ENCODE measurements at regions not wholly inside any gene's neighbourhood (a gene's known extent, or its start where the extent isn't known, plus 50 kb on each side); places are given as distances from the start of the nearest gene placed in this dataset.

DNA sequence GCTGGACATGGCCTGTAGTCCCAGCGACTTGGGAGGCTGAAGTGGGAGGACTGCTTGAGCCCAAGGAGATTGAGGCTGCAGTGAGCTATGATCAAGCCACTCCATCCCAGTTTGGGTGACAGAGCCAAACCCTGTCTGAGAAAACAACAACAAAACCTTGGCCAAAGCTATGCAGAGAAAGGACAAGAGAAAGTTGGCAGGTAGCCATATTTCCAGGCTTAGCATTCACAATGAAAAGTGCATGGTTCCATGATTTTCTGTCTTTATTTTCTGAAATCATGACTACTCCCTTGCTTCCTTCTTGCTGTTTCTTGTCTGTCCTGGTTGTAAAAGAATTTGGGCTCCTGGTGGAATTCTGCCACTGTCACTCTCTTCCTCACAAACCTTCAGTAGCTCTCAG is 284.6 kb upstream of the C2CD4B start:
- no peaks in the 10 kb centered on the region for H3K9me3 Mint-ChIP-seq (ENCODE audit: unreplicated experiment)

DNA sequence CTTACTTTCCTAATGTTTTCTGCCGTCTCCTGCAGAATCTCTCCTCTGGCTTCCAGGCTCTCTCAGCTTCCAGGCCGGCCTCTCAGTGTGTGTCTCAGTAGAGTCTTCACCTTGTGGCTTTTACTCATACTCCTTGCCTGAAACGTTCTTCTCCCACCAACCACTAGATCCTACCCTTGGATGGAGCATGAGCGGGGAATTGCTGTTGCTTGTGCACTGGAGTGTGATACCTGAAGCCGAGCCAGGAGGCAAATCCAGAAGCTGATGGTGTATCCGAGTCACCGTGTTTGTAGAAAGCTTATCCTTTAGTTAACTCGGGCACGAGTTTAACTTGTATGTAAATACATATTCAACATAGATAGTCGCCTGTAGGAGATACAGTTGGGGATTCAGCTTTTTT is 285.0 kb upstream of the C2CD4B start:
- Mint-ChIP-seq H3K4me3 (ENCODE audit: unreplicated experiment) (no peak overlapping the region), H3K27ac (ENCODE audit: unreplicated experiment) (no peak overlapping the region), H3K36me3 (ENCODE audit: unreplicated experiment) (no peaks in the 10 kb centered on the region), H3K27me3 (ENCODE audit: unreplicated experiment) (no peaks in the 10 kb centered on the region), H3K4me1 (ENCODE audit: unreplicated experiment) (peaks cover 19% of the 10 kb centered on the region), H3K9me3 (ENCODE audit: unreplicated experiment) (no peaks in the 10 kb centered on the region)
- DNase-seq (ENCODE audit: extremely low spot score, unreplicated experiment): no peak
- TF ChIP-seq, protein P1, sequence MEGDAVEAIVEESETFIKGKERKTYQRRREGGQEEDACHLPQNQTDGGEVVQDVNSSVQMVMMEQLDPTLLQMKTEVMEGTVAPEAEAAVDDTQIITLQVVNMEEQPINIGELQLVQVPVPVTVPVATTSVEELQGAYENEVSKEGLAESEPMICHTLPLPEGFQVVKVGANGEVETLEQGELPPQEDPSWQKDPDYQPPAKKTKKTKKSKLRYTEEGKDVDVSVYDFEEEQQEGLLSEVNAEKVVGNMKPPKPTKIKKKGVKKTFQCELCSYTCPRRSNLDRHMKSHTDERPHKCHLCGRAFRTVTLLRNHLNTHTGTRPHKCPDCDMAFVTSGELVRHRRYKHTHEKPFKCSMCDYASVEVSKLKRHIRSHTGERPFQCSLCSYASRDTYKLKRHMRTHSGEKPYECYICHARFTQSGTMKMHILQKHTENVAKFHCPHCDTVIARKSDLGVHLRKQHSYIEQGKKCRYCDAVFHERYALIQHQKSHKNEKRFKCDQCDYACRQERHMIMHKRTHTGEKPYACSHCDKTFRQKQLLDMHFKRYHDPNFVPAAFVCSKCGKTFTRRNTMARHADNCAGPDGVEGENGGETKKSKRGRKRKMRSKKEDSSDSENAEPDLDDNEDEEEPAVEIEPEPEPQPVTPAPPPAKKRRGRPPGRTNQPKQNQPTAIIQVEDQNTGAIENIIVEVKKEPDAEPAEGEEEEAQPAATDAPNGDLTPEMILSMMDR (IDR thresholded peaks at IDR 0.05): no peak

More for the DNA sequence above, 284.6 kb upstream of the C2CD4B start:
- Mint-ChIP-seq H3K36me3 (ENCODE audit: unreplicated experiment) (no peaks in the 10 kb centered on the region), H3K4me3 (ENCODE audit: unreplicated experiment) (no peak overlapping the region), H3K27me3 (ENCODE audit: unreplicated experiment) (no peaks in the 10 kb centered on the region), H3K4me1 (ENCODE audit: unreplicated experiment) (peaks cover 18% of the 10 kb centered on the region), H3K27ac (ENCODE audit: unreplicated experiment) (no peak overlapping the region)
- TF ChIP-seq, protein P1 (IDR thresholded peaks at IDR 0.05): no peak
- DNase-seq (ENCODE audit: extremely low spot score, unreplicated experiment): no peak

DNA sequence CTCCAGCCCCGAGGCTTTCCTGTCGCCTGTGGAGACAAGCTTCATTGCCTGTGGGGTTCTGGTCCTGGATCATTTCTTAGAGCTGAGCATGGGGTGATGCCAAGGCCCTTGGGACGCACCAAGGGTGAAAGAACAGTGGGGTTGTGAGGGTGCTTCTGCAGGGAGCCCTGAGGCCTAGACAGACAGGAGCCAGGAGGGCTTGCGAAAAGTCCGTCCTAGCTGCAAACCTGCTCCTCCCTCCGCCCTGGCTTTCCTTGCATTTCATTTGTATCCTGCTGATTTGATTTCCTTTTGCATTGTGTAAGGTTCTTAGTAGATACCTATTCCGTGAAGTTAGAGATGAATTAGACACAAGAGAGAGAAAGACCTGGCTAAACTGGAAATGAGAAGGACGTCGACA is 286.9 kb upstream of the C2CD4B start:
- Mint-ChIP-seq H3K4me3 (ENCODE audit: unreplicated experiment) (no peak overlapping the region), H3K4me1 (ENCODE audit: unreplicated experiment) (peaks cover 37% of the 10 kb centered on the region), H3K36me3 (ENCODE audit: unreplicated experiment) (no peaks in the 10 kb centered on the region), H3K27me3 (ENCODE audit: unreplicated experiment) (no peaks in the 10 kb centered on the region), H3K27ac (ENCODE audit: unreplicated experiment) (no peak overlapping the region), H3K9me3 (ENCODE audit: unreplicated experiment) (no peaks in the 10 kb centered on the region)
- DNase-seq (ENCODE audit: extremely low spot score, unreplicated experiment): no peak
- TF ChIP-seq, protein P1 (IDR thresholded peaks at IDR 0.05): no peak

DNA sequence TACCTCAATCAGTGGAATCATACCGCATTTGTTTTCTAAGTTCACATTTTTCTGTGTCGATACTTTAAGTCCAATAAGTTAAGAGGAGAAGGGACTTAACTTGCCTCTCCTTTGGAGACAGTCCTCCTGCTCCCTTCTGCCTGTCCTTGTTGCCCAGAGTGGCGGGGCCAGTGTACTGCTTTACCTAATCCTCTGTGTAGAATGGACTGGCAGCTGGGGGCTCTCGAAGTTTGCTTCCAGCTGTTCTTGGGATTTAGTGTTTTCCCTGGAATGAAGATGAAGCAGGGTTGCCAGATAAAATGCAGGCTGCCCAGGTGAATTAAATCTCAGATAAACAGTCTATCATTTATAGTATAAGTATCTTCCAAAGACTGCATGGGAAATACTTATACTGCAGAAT is 287.6 kb upstream of the C2CD4B start:
- Mint-ChIP-seq H3K4me3 (ENCODE audit: unreplicated experiment) (no peak overlapping the region), H3K27me3 (ENCODE audit: unreplicated experiment) (no peaks in the 10 kb centered on the region), H3K4me1 (ENCODE audit: unreplicated experiment) (peaks cover 40% of the 10 kb centered on the region), H3K27ac (ENCODE audit: unreplicated experiment) (no peak overlapping the region), H3K36me3 (ENCODE audit: unreplicated experiment) (no peaks in the 10 kb centered on the region), H3K9me3 (ENCODE audit: unreplicated experiment) (no peaks in the 10 kb centered on the region)
- TF ChIP-seq, protein P1 (IDR thresholded peaks at IDR 0.05): no peak
- DNase-seq (ENCODE audit: extremely low spot score, unreplicated experiment): no peak

DNA sequence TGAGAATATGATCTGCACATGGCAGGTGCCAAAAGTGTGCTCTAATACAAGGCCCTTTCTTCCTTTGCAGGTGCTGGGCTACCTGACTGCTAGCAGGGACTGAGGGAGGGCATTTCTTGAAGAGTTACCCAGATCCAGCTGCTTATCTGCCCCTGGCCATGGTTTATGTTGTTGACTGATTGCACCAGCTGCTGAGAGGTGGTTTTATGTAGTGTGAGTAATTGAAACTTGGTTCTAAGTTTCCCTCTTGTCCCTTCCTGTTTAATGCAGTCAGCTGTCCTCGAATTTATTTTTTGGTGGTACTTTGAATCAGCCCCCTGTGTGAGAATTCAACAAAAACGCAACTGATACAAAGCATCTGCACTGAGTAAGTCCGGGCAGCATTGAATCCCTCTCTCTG is 288.3 kb upstream of the C2CD4B start:
- no peaks in the 10 kb centered on the region for H3K27me3 Mint-ChIP-seq (ENCODE audit: unreplicated experiment)
- H3K9me3 Mint-ChIP-seq (ENCODE audit: unreplicated experiment): no peaks in the 10 kb centered on the region
- peaks cover 40% of the 10 kb centered on the region for H3K4me1 Mint-ChIP-seq (ENCODE audit: unreplicated experiment)
- no peak overlapping the region for H3K4me3 Mint-ChIP-seq (ENCODE audit: unreplicated experiment)
- TF ChIP-seq, protein P1 (IDR thresholded peaks at IDR 0.05): no peak
- H3K27ac Mint-ChIP-seq (ENCODE audit: unreplicated experiment): no peak overlapping the region
- DNase-seq (ENCODE audit: extremely low spot score, unreplicated experiment): no peak
- no peaks in the 10 kb centered on the region for H3K36me3 Mint-ChIP-seq (ENCODE audit: unreplicated experiment)

Measured in osteocyte (in vitro differentiated cells).